ENCODE measurements at regions not wholly inside any gene's neighbourhood (a gene's known extent, or its start where the extent isn't known, plus 50 kb on each side); places are given as distances from the start of the nearest gene placed in this dataset.

DNA sequence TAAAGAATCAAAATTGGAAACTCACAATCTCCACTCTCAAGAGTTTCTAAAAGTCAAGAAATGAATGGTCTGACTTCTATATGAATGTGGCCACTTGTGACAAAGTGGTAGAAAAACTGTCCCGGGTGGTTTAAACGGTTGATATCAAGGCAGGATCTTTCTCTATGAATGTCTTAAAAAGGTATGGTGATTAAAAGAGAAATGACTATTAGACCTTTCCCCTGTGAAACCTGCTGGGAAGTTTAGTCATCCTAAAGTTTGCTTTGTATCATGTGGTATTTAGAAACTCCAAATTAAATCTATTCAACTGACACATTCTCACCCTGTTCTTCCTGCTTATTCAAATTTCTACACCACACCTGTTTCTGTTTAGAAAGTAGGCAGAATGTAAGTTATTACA, 492.5 kb downstream of the XPNPEP1 start (continued):
- TF ChIP-seq, protein P1, sequence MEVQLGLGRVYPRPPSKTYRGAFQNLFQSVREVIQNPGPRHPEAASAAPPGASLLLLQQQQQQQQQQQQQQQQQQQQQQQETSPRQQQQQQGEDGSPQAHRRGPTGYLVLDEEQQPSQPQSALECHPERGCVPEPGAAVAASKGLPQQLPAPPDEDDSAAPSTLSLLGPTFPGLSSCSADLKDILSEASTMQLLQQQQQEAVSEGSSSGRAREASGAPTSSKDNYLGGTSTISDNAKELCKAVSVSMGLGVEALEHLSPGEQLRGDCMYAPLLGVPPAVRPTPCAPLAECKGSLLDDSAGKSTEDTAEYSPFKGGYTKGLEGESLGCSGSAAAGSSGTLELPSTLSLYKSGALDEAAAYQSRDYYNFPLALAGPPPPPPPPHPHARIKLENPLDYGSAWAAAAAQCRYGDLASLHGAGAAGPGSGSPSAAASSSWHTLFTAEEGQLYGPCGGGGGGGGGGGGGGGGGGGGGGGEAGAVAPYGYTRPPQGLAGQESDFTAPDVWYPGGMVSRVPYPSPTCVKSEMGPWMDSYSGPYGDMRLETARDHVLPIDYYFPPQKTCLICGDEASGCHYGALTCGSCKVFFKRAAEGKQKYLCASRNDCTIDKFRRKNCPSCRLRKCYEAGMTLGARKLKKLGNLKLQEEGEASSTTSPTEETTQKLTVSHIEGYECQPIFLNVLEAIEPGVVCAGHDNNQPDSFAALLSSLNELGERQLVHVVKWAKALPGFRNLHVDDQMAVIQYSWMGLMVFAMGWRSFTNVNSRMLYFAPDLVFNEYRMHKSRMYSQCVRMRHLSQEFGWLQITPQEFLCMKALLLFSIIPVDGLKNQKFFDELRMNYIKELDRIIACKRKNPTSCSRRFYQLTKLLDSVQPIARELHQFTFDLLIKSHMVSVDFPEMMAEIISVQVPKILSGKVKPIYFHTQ (CRISPR knock-in tag; IDR thresholded peaks at IDR 0.05) = no peak
- TF ChIP-seq, protein P2, sequence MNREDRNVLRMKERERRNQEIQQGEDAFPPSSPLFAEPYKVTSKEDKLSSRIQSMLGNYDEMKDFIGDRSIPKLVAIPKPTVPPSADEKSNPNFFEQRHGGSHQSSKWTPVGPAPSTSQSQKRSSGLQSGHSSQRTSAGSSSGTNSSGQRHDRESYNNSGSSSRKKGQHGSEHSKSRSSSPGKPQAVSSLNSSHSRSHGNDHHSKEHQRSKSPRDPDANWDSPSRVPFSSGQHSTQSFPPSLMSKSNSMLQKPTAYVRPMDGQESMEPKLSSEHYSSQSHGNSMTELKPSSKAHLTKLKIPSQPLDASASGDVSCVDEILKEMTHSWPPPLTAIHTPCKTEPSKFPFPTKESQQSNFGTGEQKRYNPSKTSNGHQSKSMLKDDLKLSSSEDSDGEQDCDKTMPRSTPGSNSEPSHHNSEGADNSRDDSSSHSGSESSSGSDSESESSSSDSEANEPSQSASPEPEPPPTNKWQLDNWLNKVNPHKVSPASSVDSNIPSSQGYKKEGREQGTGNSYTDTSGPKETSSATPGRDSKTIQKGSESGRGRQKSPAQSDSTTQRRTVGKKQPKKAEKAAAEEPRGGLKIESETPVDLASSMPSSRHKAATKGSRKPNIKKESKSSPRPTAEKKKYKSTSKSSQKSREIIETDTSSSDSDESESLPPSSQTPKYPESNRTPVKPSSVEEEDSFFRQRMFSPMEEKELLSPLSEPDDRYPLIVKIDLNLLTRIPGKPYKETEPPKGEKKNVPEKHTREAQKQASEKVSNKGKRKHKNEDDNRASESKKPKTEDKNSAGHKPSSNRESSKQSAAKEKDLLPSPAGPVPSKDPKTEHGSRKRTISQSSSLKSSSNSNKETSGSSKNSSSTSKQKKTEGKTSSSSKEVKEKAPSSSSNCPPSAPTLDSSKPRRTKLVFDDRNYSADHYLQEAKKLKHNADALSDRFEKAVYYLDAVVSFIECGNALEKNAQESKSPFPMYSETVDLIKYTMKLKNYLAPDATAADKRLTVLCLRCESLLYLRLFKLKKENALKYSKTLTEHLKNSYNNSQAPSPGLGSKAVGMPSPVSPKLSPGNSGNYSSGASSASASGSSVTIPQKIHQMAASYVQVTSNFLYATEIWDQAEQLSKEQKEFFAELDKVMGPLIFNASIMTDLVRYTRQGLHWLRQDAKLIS (CRISPR knock-in tag; IDR thresholded peaks at IDR 0.05; ENCODE audit: borderline replicate concordance) = no peak

DNA sequence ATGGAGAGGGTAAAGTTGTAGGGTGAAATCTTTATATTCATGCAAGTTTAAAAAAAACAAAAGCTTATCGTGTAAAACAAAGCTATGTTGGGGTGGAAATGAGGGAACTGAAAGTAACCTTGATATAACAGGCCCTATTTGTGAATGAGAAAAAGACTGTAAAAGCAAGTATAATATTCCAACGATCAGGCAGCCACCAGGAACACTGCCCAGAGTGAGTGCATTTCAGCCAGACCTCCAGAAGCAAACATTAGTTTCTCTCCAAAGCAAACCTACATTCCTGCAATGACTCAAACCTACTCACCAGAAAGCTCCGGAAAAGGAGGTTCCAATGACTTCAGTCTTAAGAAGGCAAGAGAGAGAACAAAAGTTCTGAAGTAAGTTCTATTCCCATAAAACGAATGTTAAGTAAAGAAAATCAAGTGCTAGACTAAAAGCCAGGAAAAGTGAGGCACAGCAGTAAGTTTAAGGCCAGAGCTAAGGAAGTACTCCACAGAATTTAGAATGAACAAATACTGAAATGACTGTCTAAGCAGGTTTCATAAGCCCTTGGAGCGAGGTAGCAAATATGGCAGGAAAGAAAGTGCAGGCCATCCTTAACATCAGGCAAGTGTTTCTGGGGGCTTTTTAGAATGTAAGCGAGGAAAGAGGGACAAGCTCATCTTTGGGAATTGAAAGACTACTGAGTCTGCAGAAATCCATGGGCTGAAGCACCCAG, 493.1 kb downstream of the XPNPEP1 start:
- ATAC-seq (no peak), DNase-seq (ENCODE audit: low spot score) (no peak)
- CTCF ChIA-PET = no interaction called here
- POLR2A ChIA-PET = no interaction called here
- no peaks in the 10 kb centered on the region for H3K27me3 Mint-ChIP-seq (ENCODE audit: low read depth)
- TF ChIP-seq, protein P2 (CRISPR knock-in tag; IDR thresholded peaks at IDR 0.05; ENCODE audit: borderline replicate concordance) = no peak
- TF ChIP-seq ZNF263 (CRISPR knock-in tag; IDR thresholded peaks at IDR 0.05; ENCODE audit: low read depth) (no peak), EMX1 (CRISPR knock-in tag; IDR thresholded peaks at IDR 0.05) (no peak), CBFB (CRISPR knock-in tag; IDR thresholded peaks at IDR 0.05; ENCODE audit: low read depth) (no peak), ELF4 (CRISPR knock-in tag; IDR thresholded peaks at IDR 0.05; ENCODE audit: low read depth) (no peak), ZBTB21 (CRISPR knock-in tag; IDR thresholded peaks at IDR 0.05; ENCODE audit: borderline replicate concordance) (no peak), CREM (CRISPR knock-in tag; IDR thresholded peaks at IDR 0.05) (no peak)
- TF ChIP-seq, protein P3, sequence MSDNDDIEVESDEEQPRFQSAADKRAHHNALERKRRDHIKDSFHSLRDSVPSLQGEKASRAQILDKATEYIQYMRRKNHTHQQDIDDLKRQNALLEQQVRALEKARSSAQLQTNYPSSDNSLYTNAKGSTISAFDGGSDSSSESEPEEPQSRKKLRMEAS (CRISPR knock-in tag; IDR thresholded peaks at IDR 0.05) = no peak
- TF ChIP-seq, protein P4, sequence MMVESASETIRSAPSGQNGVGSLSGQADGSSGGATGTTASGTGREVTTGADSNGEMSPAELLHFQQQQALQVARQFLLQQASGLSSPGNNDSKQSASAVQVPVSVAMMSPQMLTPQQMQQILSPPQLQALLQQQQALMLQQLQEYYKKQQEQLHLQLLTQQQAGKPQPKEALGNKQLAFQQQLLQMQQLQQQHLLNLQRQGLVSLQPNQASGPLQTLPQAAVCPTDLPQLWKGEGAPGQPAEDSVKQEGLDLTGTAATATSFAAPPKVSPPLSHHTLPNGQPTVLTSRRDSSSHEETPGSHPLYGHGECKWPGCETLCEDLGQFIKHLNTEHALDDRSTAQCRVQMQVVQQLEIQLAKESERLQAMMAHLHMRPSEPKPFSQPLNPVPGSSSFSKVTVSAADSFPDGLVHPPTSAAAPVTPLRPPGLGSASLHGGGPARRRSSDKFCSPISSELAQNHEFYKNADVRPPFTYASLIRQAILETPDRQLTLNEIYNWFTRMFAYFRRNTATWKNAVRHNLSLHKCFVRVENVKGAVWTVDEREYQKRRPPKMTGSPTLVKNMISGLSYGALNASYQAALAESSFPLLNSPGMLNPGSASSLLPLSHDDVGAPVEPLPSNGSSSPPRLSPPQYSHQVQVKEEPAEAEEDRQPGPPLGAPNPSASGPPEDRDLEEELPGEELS (CRISPR knock-in tag; IDR thresholded peaks at IDR 0.05) = no peak
- no peak overlapping the region for H3K4me3 Mint-ChIP-seq
- no peaks in the 10 kb centered on the region for H3K9me3 Mint-ChIP-seq
- H3K36me3 Mint-ChIP-seq = no peaks in the 10 kb centered on the region
- H3K27ac Mint-ChIP-seq = no peak overlapping the region
- peaks cover 10% of the 10 kb centered on the region for H3K4me1 Mint-ChIP-seq

Measured in WTC11 (cell line).